Mesothelial cell of epicardium (in vitro differentiated cells): ENCODE measurements at regions not wholly inside any gene's neighbourhood (a gene's known extent, or its start where the extent isn't known, plus 50 kb on each side); places are given as distances from the start of the nearest gene placed in this dataset.

Source experiments
- DNase-seq, 2 experiments: peaks; one replicate each; pipeline ENCODE4 v3.0.0; 2021; ENCODE audit warnings: low spot score in 2 of 2; ENCODE audit not compliant: unreplicated experiment in 2 of 2
- H3K27ac Mint-ChIP-seq: 2 replicates; pipeline ENCODE4 v1.8.0; 2021; ENCODE audit warnings: mixed read lengths
- H3K27me3 Mint-ChIP-seq: 2 replicates; pipeline ENCODE4 v1.8.0; 2021; ENCODE audit warnings: low read depth, mixed read lengths
- H3K36me3 Mint-ChIP-seq: 2 replicates; pipeline ENCODE4 v1.8.0; 2021; ENCODE audit warnings: mixed read lengths
- H3K4me1 Mint-ChIP-seq: 2 replicates; pipeline ENCODE4 v1.8.0; 2021; ENCODE audit warnings: mixed read lengths
- H3K4me3 Mint-ChIP-seq: 2 replicates; pipeline ENCODE4 v1.8.0; 2021; ENCODE audit warnings: mild to moderate bottlenecking, moderate library complexity, mixed read lengths
- H3K9me3 Mint-ChIP-seq: 2 replicates; pipeline ENCODE4 v1.8.0; 2021; ENCODE audit warnings: mixed read lengths
- TF ChIP-seq, protein P1 (sequence below): fragments of 200-600 bp; sonication (generic); IDR thresholded peaks from one replicate; pipeline ENCODE4 v1.5.0; 2021; ENCODE audit warnings: antibody characterized with exemption; ENCODE audit not compliant: unreplicated experiment

DNA sequence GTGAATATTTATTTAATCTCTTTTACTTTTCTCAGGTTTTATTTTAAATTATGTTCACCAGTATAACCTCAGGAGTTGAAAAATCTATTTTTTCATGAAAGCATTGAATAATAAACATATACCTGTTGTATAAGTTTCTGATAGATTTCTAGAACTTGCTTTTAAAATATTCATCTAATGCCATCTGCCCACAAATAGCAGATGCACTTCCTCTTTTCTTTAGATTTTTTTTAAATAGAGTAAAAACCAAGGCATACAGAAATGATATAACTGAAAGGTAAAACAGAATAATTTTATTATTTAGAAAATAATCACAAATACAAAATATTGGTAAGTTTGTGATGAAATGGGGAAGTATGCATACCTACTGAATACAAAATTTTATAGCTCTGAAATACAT lies 130.7 kb upstream of the PRMT6 start:
- Mint-ChIP-seq H3K4me1 (no peaks in the 10 kb centered on the region), H3K27me3 (no peaks in the 10 kb centered on the region), H3K27ac (no peak overlapping the region), H3K9me3 (no peaks in the 10 kb centered on the region), H3K36me3 (no peaks in the 10 kb centered on the region), H3K4me3 (no peak overlapping the region)
- TF ChIP-seq, protein P1, sequence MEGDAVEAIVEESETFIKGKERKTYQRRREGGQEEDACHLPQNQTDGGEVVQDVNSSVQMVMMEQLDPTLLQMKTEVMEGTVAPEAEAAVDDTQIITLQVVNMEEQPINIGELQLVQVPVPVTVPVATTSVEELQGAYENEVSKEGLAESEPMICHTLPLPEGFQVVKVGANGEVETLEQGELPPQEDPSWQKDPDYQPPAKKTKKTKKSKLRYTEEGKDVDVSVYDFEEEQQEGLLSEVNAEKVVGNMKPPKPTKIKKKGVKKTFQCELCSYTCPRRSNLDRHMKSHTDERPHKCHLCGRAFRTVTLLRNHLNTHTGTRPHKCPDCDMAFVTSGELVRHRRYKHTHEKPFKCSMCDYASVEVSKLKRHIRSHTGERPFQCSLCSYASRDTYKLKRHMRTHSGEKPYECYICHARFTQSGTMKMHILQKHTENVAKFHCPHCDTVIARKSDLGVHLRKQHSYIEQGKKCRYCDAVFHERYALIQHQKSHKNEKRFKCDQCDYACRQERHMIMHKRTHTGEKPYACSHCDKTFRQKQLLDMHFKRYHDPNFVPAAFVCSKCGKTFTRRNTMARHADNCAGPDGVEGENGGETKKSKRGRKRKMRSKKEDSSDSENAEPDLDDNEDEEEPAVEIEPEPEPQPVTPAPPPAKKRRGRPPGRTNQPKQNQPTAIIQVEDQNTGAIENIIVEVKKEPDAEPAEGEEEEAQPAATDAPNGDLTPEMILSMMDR = no peak
- DNase-seq = no peak

DNA sequence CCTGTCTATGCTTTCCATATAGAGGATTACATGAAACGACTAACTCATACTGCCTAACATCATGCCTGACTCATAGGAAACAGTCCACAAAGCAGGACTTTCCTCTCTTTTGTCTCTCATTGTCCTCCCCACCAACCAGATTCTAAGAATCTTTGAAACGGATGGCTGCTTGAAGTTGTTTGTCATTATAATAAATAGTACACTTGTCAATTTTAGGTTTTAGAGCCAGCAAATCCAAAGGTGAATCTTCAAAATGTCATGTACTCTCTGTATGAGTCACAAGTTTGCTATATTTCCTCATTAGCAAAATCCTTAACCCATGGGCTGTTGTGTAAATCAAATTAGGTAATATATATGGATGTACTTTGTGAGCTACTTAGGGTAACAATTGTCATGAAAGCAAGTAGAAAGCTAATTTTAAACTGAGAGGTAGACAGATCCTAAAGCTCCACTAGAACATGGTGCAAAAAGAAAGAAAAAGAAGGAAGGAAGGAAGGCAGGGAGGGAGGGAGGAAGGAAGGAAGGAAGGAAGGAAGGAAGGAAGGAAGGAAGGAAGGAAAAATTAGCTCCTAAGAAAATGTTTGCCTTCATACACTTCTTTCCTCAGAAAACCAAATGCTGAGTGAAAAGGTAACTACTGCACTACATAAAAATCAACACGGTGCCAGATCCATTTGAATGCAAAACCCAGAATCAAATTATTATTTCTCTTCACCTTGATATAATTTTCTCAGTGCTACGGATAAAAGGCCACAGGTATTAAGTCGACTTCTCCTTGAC lies 129.5 kb upstream of the PRMT6 start:
- no peaks in the 10 kb centered on the region for H3K4me1 Mint-ChIP-seq
- no peaks in the 10 kb centered on the region for H3K36me3 Mint-ChIP-seq
- no peak overlapping the region for H3K27ac Mint-ChIP-seq
- H3K9me3 Mint-ChIP-seq = no peaks in the 10 kb centered on the region
- TF ChIP-seq, protein P1 = no peak
- H3K4me3 Mint-ChIP-seq = no peak overlapping the region
- H3K27me3 Mint-ChIP-seq = no peaks in the 10 kb centered on the region
- no peak for DNase-seq

DNA sequence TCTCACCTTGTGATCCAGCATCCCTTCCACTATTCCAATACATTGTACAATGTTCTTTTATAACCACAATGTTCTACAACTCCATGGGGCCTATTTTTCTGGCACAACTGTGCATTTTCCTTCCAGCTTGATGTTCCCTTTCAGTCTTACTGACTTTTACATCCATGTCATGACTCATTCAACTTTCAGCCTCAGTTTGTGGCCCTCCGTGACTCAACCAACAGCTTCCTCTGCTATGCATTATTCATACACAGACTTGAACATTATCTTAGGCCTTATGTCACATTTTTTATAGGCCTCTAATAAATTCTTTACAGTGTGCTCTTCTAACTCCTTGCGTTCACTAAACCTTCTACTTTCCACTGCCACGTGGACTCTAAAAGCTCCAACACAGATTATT lies 119.4 kb upstream of the PRMT6 start:
- no peaks in the 10 kb centered on the region for H3K4me1 Mint-ChIP-seq
- peaks cover 9% of the 10 kb centered on the region for H3K9me3 Mint-ChIP-seq
- no peak for DNase-seq
- H3K27ac Mint-ChIP-seq = no peak overlapping the region
- no peak overlapping the region for H3K4me3 Mint-ChIP-seq
- H3K27me3 Mint-ChIP-seq = no peaks in the 10 kb centered on the region
- no peaks in the 10 kb centered on the region for H3K36me3 Mint-ChIP-seq
- TF ChIP-seq, protein P1 = no peak

DNA sequence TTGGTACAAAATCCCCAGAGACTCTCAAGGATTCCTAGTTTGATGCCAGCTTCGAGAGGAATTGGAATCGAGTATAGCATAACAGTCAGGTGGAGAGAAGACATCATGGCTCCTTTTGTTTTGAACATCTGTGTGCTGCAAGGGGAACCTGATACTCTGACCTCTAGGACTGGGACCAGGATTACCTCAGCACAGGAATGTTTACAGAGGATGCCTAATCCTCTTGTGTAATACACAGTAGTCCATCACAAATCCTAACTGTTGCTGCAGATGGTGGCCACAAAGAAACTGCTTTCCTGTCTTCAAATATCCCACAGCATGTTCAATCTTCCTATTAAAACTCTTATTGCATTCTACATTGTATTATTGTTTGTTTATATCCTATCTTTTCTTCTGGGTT lies 111.8 kb upstream of the PRMT6 start:
- no peaks in the 10 kb centered on the region for H3K27me3 Mint-ChIP-seq
- H3K27ac Mint-ChIP-seq = no peak overlapping the region
- DNase-seq = no peak
- H3K9me3 Mint-ChIP-seq = no peaks in the 10 kb centered on the region
- no peak overlapping the region for H3K4me3 Mint-ChIP-seq
- no peaks in the 10 kb centered on the region for H3K36me3 Mint-ChIP-seq
- TF ChIP-seq, protein P1 = no peak
- H3K4me1 Mint-ChIP-seq = no peaks in the 10 kb centered on the region

DNA sequence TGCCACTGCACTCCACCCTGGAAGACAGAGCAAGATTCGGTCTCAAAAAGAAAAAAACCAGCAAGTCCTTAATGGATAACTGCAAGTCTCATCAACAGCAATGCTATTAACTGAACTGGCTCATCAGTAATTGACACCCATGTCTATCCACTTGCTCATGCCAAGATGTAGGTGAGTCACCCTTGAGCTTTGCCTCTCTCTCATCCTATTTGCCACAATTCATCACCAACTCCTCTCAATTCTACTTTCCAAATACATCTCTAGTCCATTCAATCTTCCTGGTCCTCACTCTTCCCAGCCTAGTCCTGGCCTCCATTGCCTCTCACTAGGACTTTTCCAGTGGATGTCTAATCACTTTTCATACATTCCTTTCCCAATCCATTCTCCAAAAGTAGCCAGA lies 103.7 kb upstream of the PRMT6 start:
- Mint-ChIP-seq H3K36me3 (no peaks in the 10 kb centered on the region), H3K9me3 (no peaks in the 10 kb centered on the region), H3K4me3 (no peak overlapping the region), H3K4me1 (no peaks in the 10 kb centered on the region), H3K27me3 (no peaks in the 10 kb centered on the region), H3K27ac (no peak overlapping the region)
- DNase-seq = no peak
- TF ChIP-seq, protein P1 = no peak
